ENCODE measurements at regions not wholly inside any gene's neighbourhood (a gene's known extent, or its start where the extent isn't known, plus 50 kb on each side); places are given as distances from the start of the nearest gene placed in this dataset.

DNA sequence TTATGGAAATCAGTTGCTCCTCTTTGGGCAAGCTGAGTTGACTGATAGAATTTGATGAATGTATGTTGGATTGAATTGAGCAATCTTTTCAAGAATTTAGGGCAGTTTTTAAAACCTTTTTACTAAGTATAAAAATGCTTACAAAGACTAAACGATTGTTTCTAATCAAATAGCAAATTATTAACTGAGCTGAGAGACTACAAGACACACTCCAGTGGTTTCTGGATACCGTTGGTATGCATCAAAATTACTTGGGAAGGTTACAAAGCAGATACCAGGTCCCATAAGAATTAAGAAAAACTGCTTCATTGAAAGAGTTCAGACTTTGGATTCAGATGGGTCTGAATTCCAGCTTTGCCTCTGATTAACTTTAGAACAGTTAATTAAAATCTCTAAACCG is 721.4 kb downstream of the FAM181B start:
- no peak overlapping the region for H3K18ac ChIP-seq (ENCODE audit: low read depth, low read length)
- no peaks in the 10 kb centered on the region for H3K36me3 ChIP-seq (ENCODE audit: control insufficient read depth, insufficient read depth, low read length)
- H3K9me3 ChIP-seq (ENCODE audit: control insufficient read depth, insufficient read depth, low read length), result no peaks in the 10 kb centered on the region
- DNase-seq (no peak), ATAC-seq (ENCODE audit: low read depth) (no peak)
- no CpG with 5 or more reads among the region's 3 CpGs for WGBS, 2 experiments (ENCODE audit: extremely low coverage in 2 of 2, insufficient read length in 1 of 2)
- H2BK120ac ChIP-seq (ENCODE audit: low read depth, low read length), result no peak overlapping the region
- BruUV-seq (replicated peaks), result no TSS peak
- CTCF ChIA-PET, result no interaction called here
- in situ Hi-C loops (cut with MboI; ENCODE audit: low sequenced_read_pairs) (no loop called here), intact Hi-C loops (cut with micrococcal nuclease) (no loop called here), dilution Hi-C loops (cut with HindIII; ENCODE audit: low sequenced_read_pairs, unreplicated experiment) (no loop called here)
- H2AFZ ChIP-seq (replicated peaks; ENCODE audit: low read length, poor library complexity), result no peak overlapping the region
- H3K79me1 ChIP-seq (ENCODE audit: low read depth in 1 of 2, low read length in 2 of 2), result no peaks in the 10 kb centered on the region
- no peak overlapping the region for H4K8ac ChIP-seq (ENCODE audit: low read depth in 2 of 2, low read length in 2 of 2)
- no peak overlapping the region for H4K91ac ChIP-seq (ENCODE audit: insufficient read depth, low read depth, low read length)
- no peak overlapping the region for H2BK5ac ChIP-seq (ENCODE audit: low read depth, low read length, poor library complexity, severe bottlenecking)
- no peak overlapping the region for H3K14ac ChIP-seq (replicated peaks; ENCODE audit: low read depth, low read length)
- no peak overlapping the region for H3K23ac ChIP-seq (ENCODE audit: low read depth, low read length)
- no peak overlapping the region for H3K27ac ChIP-seq (ENCODE audit: insufficient read depth, low read length)
- H3K9ac ChIP-seq (ENCODE audit: low read depth, low read length), result no peak overlapping the region
- H3K4ac ChIP-seq (ENCODE audit: low read depth, low read length), result no peak overlapping the region
- TF ChIP-seq, protein P1, sequence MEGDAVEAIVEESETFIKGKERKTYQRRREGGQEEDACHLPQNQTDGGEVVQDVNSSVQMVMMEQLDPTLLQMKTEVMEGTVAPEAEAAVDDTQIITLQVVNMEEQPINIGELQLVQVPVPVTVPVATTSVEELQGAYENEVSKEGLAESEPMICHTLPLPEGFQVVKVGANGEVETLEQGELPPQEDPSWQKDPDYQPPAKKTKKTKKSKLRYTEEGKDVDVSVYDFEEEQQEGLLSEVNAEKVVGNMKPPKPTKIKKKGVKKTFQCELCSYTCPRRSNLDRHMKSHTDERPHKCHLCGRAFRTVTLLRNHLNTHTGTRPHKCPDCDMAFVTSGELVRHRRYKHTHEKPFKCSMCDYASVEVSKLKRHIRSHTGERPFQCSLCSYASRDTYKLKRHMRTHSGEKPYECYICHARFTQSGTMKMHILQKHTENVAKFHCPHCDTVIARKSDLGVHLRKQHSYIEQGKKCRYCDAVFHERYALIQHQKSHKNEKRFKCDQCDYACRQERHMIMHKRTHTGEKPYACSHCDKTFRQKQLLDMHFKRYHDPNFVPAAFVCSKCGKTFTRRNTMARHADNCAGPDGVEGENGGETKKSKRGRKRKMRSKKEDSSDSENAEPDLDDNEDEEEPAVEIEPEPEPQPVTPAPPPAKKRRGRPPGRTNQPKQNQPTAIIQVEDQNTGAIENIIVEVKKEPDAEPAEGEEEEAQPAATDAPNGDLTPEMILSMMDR (conservative IDR thresholded peaks at IDR 0.05; ENCODE audit: low read depth, low read length), result no peak
- TF ChIP-seq RAD21 (IDR thresholded peaks at IDR 0.05; ENCODE audit: low read length), result no peak
- no peak for TF ChIP-seq MXI1 (IDR thresholded peaks at IDR 0.05; ENCODE audit: borderline replicate concordance, low read depth, low read length)
- TF ChIP-seq FOS (IDR thresholded peaks at IDR 0.05; ENCODE audit: low read depth, low read length), result no peak
- no peak for TF ChIP-seq POLR2A (IDR thresholded peaks at IDR 0.05; ENCODE audit: low read depth, low read length)
- no peak for TF ChIP-seq BHLHE40 (IDR thresholded peaks at IDR 0.05; ENCODE audit: low read depth, low read length)
- TF ChIP-seq, protein P2, sequence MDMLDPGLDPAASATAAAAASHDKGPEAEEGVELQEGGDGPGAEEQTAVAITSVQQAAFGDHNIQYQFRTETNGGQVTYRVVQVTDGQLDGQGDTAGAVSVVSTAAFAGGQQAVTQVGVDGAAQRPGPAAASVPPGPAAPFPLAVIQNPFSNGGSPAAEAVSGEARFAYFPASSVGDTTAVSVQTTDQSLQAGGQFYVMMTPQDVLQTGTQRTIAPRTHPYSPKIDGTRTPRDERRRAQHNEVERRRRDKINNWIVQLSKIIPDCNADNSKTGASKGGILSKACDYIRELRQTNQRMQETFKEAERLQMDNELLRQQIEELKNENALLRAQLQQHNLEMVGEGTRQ (IDR thresholded peaks at IDR 0.05; ENCODE audit: low read depth, low read length), result no peak
- no peaks in the 10 kb centered on the region for H3K27me3 ChIP-seq (ENCODE audit: control insufficient read depth, insufficient read depth, low read length)
- no peak overlapping the region for H2AK9ac ChIP-seq (replicated peaks; ENCODE audit: low read depth, low read length, poor library complexity)
- POLR2A ChIA-PET (ENCODE audit: unreplicated experiment), result no interaction called here
- H3K4me3 ChIP-seq (ENCODE audit: insufficient read depth, low read depth, low read length), result no peak overlapping the region
- no peak overlapping the region for H3K56ac ChIP-seq (ENCODE audit: extremely low read depth, insufficient read depth, low read length)
- no peaks in the 10 kb centered on the region for H3K4me1 ChIP-seq (ENCODE audit: control insufficient read depth, insufficient read depth, low read length)
- no peaks in the 10 kb centered on the region for H3K9me1 ChIP-seq (ENCODE audit: insufficient read depth, low read length)
- no peak overlapping the region for H2AK5ac ChIP-seq (ENCODE audit: low read depth, low read length)
- no peak overlapping the region for H3K4me2 ChIP-seq (ENCODE audit: low read depth, low read length)
- H4K20me1 ChIP-seq (ENCODE audit: insufficient read depth, low read length), result no peaks in the 10 kb centered on the region
- H4K5ac ChIP-seq (ENCODE audit: low read depth, low read length), result no peak overlapping the region
- no peak overlapping the region for H2BK20ac ChIP-seq (ENCODE audit: low read depth, low read length)
- H2BK15ac ChIP-seq (ENCODE audit: low read depth, low read length), result no peak overlapping the region
